ENCODE measurements at regions not wholly inside any gene's neighbourhood (a gene's known extent, or its start where the extent isn't known, plus 50 kb on each side); places are given as distances from the start of the nearest gene placed in this dataset.

DNA sequence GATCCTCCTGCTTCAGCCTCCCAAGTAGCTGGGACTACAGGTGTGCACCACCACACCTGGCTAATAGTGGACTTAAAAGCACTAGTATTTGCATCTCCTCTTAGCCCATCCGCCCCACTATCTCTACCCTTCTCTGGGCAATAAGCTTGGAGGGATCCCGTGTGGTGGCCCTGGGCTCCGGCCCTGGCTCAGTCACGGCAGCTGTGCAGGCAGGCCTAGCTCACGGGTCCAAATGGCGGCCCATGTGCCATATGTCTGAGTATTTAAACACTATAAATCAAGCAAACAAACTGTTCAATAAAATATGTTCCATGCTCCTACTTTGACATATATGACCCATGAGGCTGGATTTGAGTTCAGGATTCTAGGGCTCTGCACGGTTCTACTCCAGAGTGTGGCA lies 118.4 kb downstream of the BANF2 start:
- no peak overlapping the region for H3K9ac ChIP-seq (ENCODE audit: low read length)
- no peaks in the 10 kb centered on the region for H3K79me2 ChIP-seq (ENCODE audit: low read length)
- no peak overlapping the region for H3K4me2 ChIP-seq (ENCODE audit: low read length)
- no peak for TF ChIP-seq EZH2phosphoT487 (IDR thresholded peaks at IDR 0.05; ENCODE audit: low read depth)
- TF ChIP-seq, protein P1, sequence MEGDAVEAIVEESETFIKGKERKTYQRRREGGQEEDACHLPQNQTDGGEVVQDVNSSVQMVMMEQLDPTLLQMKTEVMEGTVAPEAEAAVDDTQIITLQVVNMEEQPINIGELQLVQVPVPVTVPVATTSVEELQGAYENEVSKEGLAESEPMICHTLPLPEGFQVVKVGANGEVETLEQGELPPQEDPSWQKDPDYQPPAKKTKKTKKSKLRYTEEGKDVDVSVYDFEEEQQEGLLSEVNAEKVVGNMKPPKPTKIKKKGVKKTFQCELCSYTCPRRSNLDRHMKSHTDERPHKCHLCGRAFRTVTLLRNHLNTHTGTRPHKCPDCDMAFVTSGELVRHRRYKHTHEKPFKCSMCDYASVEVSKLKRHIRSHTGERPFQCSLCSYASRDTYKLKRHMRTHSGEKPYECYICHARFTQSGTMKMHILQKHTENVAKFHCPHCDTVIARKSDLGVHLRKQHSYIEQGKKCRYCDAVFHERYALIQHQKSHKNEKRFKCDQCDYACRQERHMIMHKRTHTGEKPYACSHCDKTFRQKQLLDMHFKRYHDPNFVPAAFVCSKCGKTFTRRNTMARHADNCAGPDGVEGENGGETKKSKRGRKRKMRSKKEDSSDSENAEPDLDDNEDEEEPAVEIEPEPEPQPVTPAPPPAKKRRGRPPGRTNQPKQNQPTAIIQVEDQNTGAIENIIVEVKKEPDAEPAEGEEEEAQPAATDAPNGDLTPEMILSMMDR (IDR thresholded peaks at IDR 0.05; ENCODE audit: low read depth, low read length): no peak
- no peak overlapping the region for H3K4me3 ChIP-seq (ENCODE audit: low read length)
- peaks cover 8% of the 10 kb centered on the region; the same call in 1 of the 2 replicates for H3K9me3 ChIP-seq (ENCODE audit: insufficient read depth, low read length)
- H4K20me1 ChIP-seq (ENCODE audit: insufficient read depth, low read length): no peaks in the 10 kb centered on the region
- no peaks in the 10 kb centered on the region for H3K4me1 ChIP-seq (ENCODE audit: low read length)
- H3K27me3 ChIP-seq (ENCODE audit: low read depth, low read length): no peaks in the 10 kb centered on the region; the same call in 1 of the 2 replicates
- no peak overlapping the region for H2AFZ ChIP-seq (ENCODE audit: low read depth, low read length)
- H3K36me3 ChIP-seq (replicated peaks; ENCODE audit: low read depth, low read length): no peaks in the 10 kb centered on the region
- H3K27ac ChIP-seq (ENCODE audit: low read length): no peak overlapping the region

DNA sequence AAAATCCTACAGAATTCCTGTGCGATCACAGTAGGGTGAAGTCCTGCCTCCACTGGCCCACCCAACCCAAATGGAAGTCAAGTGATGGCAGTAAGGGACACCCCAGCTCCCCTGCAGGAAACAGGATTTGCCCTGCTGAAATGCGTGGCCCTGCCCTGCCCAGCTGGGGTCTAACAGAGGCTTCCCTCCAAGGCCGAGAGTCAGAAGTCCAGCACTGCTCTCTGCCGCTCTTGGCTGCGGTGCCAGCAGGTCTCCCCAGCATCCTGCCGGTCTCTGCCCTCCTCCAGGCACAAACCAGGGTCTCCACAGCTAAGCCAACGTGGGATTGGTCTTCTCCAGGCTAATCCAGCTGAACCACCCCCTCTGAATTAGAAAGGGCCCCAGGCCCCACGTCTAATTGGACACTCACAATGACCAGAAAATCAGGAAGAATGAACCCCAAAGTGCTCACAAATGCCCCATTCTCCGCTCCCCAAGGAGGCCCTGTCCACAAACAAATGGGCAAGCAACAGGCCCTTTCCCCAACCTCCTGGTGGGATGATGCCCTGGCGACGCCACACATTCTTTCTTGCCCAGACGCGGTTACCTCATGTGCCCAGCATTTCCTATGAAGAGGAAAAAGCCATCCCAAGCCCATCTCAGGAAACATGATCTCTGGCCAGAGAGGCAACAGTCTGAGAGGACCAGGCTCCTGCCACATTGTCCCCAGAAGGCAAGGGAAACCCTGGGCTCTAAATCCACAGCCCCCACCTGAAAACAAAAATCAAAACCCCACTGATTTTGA lies 117.2 kb downstream of the BANF2 start:
- no peaks in the 10 kb centered on the region for H3K79me2 ChIP-seq (ENCODE audit: low read length)

DNA sequence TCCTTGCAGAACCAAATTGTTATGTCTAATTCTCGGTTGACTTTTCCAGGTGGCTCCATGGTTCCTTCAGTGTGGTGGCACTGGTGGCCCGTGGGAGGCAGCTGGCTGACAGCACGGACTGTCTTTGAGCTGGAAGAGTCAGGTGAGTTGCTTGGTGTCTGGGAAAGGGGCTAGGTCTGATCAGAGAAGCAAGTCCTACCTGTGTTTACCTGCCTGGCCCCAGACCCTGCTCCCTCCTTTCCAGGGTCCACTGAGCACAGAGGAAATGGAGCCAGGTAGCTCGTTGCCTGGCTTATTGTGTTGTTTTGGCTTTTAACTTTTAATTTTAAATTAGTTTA lies 111.8 kb downstream of the BANF2 start:
- Histone ChIP-seq H2AFZ (ENCODE audit: low read depth, low read length) (no peak overlapping the region), H3K4me2 (ENCODE audit: low read length) (no peak overlapping the region), H4K20me1 (ENCODE audit: insufficient read depth, low read length) (no peaks in the 10 kb centered on the region), H3K9ac (ENCODE audit: low read length) (no peak overlapping the region), H3K4me3 (ENCODE audit: low read length) (no peak overlapping the region), H3K9me3 (ENCODE audit: insufficient read depth, low read length) (no peaks in the 10 kb centered on the region), H3K36me3 (replicated peaks; ENCODE audit: low read depth, low read length) (no peaks in the 10 kb centered on the region), H3K4me1 (ENCODE audit: low read length) (no peaks in the 10 kb centered on the region; the same call in 1 of the 2 replicates), H3K79me2 (ENCODE audit: low read length) (no peaks in the 10 kb centered on the region), H3K27ac (ENCODE audit: low read length) (no peak overlapping the region), H3K27me3 (ENCODE audit: low read depth, low read length) (peaks cover 8% of the 10 kb centered on the region)
- no peak for TF ChIP-seq EZH2phosphoT487 (IDR thresholded peaks at IDR 0.05; ENCODE audit: low read depth)
- TF ChIP-seq, protein P1 (IDR thresholded peaks at IDR 0.05; ENCODE audit: low read depth, low read length): no peak

More for the DNA sequence above, 117.2 kb downstream of the BANF2 start:
- Histone ChIP-seq H3K27ac (ENCODE audit: low read length) (no peak overlapping the region), H3K4me2 (ENCODE audit: low read length) (no peak overlapping the region), H2AFZ (ENCODE audit: low read depth, low read length) (no peak overlapping the region), H3K9ac (ENCODE audit: low read length) (no peak overlapping the region), H3K36me3 (replicated peaks; ENCODE audit: low read depth, low read length) (no peaks in the 10 kb centered on the region), H4K20me1 (ENCODE audit: insufficient read depth, low read length) (no peaks in the 10 kb centered on the region), H3K4me3 (ENCODE audit: low read length) (no peak overlapping the region), H3K4me1 (ENCODE audit: low read length) (no peaks in the 10 kb centered on the region), H3K27me3 (ENCODE audit: low read depth, low read length) (no peaks in the 10 kb centered on the region; the same call in 1 of the 2 replicates), H3K9me3 (ENCODE audit: insufficient read depth, low read length) (peaks cover 8% of the 10 kb centered on the region; the same call in 1 of the 2 replicates)
- no peak for TF ChIP-seq EZH2phosphoT487 (IDR thresholded peaks at IDR 0.05; ENCODE audit: low read depth)
- TF ChIP-seq, protein P1 (IDR thresholded peaks at IDR 0.05; ENCODE audit: low read depth, low read length): no peak

DNA sequence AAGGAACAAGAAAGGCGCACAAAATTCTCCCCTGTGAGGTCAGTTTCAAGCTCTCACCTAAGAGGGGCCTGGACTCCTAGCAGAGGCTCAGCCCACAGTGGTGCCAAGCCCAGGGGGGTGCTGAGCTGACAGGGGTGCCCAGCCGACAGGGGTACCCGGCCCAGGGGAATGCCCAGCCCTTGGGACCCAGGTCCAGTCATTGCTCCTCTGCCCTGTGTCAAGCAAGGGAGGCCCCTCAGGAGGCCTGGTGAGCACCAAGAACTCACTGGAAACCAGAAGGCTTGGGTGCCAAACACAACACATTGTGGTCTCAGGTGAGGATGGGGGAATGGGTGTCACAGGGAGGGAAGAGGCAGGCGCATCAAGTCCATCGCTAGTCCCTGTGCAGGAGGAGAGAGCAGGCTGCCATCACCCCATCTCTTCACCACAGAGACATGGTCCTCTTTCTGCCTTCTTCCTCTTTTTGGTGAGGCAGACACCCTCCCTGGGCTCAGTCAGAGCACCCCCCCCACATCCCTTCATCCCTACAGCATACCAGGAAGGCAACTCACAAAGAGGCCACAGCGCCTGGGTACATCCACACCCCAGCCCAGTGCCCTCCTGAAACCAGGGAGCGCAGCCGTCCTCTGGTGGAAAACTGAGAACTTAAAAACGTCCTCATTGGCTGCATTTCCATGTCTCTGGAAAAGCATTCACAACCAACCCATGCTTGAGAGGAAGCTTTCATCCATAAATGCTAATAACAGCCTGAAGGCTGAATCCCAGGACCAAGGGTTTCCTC lies 111.3 kb downstream of the BANF2 start:
- Histone ChIP-seq H3K36me3 (replicated peaks; ENCODE audit: low read depth, low read length) (no peaks in the 10 kb centered on the region), H3K27me3 (ENCODE audit: low read depth, low read length) (peaks cover 8% of the 10 kb centered on the region), H3K79me2 (ENCODE audit: low read length) (no peaks in the 10 kb centered on the region), H3K9me3 (ENCODE audit: insufficient read depth, low read length) (no peaks in the 10 kb centered on the region), H3K4me2 (ENCODE audit: low read length) (no peak overlapping the region), H3K4me1 (ENCODE audit: low read length) (no peaks in the 10 kb centered on the region; the same call in 1 of the 2 replicates), H3K9ac (ENCODE audit: low read length) (no peak overlapping the region), H4K20me1 (ENCODE audit: insufficient read depth, low read length) (no peaks in the 10 kb centered on the region), H3K4me3 (ENCODE audit: low read length) (no peak overlapping the region), H3K27ac (ENCODE audit: low read length) (no peak overlapping the region), H2AFZ (ENCODE audit: low read depth, low read length) (no peak overlapping the region)
- TF ChIP-seq EZH2phosphoT487 (IDR thresholded peaks at IDR 0.05; ENCODE audit: low read depth): no peak
- TF ChIP-seq, protein P1 (IDR thresholded peaks at IDR 0.05; ENCODE audit: low read depth, low read length): no peak
